ENCODE measurements at regions not wholly inside any gene's neighbourhood (a gene's known extent, or its start where the extent isn't known, plus 50 kb on each side); places are given as distances from the start of the nearest gene placed in this dataset.

- TF ChIP-seq SP1 (IDR thresholded peaks at IDR 0.05; ENCODE audit: low read depth, low read length): no peak
- TF ChIP-seq CTCF (IDR thresholded peaks at IDR 0.05; ENCODE audit: control extremely low read depth in 1 of 3, insufficient read depth in 1 of 3, low read depth in 1 of 3, low read length in 3 of 3): no peak
- no peak for TF ChIP-seq EZH2 (IDR thresholded peaks at IDR 0.05; ENCODE audit: low read depth, low read length, severe bottlenecking)
- TF ChIP-seq RNF2 (IDR thresholded peaks at IDR 0.05; ENCODE audit: borderline replicate concordance, low read depth, low read length, missing control alignments, poor library complexity, severe bottlenecking): no peak
- no peak for TF ChIP-seq FOSL1 (IDR thresholded peaks at IDR 0.05; ENCODE audit: insufficient read depth, low read depth, low read length)
- no peak for TF ChIP-seq GTF2F1 (IDR thresholded peaks at IDR 0.05; ENCODE audit: borderline replicate concordance, low read depth, low read length)
- no peak for TF ChIP-seq USF2 (IDR thresholded peaks at IDR 0.05; ENCODE audit: low read length)
- TF ChIP-seq SIN3A (conservative IDR thresholded peaks at IDR 0.05 in 1 of 2, IDR thresholded peaks at IDR 0.05 in 1 of 2; ENCODE audit: low read depth in 1 of 2, low read length in 2 of 2): no peak
- no peak for TF ChIP-seq CEBPB (IDR thresholded peaks at IDR 0.05; ENCODE audit: low read depth, low read length)
- no peak for TF ChIP-seq POLR2AphosphoS5 (IDR thresholded peaks at IDR 0.05; ENCODE audit: low read depth, low read length)
Measured at GRCh38 chr2:64283006-64283570, 138.9 kb upstream of the PELI1 start.

All from H1 (cell line).